ENCODE measurements at regions not wholly inside any gene's neighbourhood (a gene's known extent, or its start where the extent isn't known, plus 50 kb on each side); places are given as distances from the start of the nearest gene placed in this dataset.

- Mint-ChIP-seq H3K4me3 (no peak overlapping the region), H3K27me3 (ENCODE audit: low read depth) (peaks cover 1% of the 10 kb centered on the region), H3K27ac (no peak overlapping the region), H3K4me1 (no peaks in the 10 kb centered on the region), H3K9me3 (peaks cover 6% of the 10 kb centered on the region), H3K36me3 (peaks cover 5% of the 10 kb centered on the region)
- DNase-seq (ENCODE audit: low spot score in 2 of 2, unreplicated experiment in 2 of 2), result no peak
- no peak for TF ChIP-seq CTCF (IDR thresholded peaks at IDR 0.05; ENCODE audit: unreplicated experiment)
These were observed 405.1 kb downstream of the KCTD16 start for GRCh38 chr5:144575736-144576135.

GRCh38 chr5:144567421-144567780 lies 396.7 kb downstream of the KCTD16 start:
- H3K27ac Mint-ChIP-seq, result no peak overlapping the region
- peaks cover 46% of the 10 kb centered on the region for H3K9me3 Mint-ChIP-seq
- no peak for TF ChIP-seq CTCF (IDR thresholded peaks at IDR 0.05; ENCODE audit: unreplicated experiment)
- DNase-seq (ENCODE audit: low spot score in 2 of 2, unreplicated experiment in 2 of 2), result no peak
- H3K36me3 Mint-ChIP-seq, result peaks cover 11% of the 10 kb centered on the region
- no peak overlapping the region for H3K4me3 Mint-ChIP-seq
- H3K27me3 Mint-ChIP-seq (ENCODE audit: low read depth), result no peaks in the 10 kb centered on the region
- H3K4me1 Mint-ChIP-seq, result no peaks in the 10 kb centered on the region

GRCh38 chr5:144566747-144567420 lies 396.2 kb downstream of the KCTD16 start:
- no peak for DNase-seq (ENCODE audit: low spot score in 2 of 2, unreplicated experiment in 2 of 2)

GRCh38 chr5:144549580-144549979 lies 378.9 kb downstream of the KCTD16 start:
- TF ChIP-seq CTCF (IDR thresholded peaks at IDR 0.05; ENCODE audit: unreplicated experiment), result no peak
- no peak overlapping the region for H3K4me3 Mint-ChIP-seq
- H3K4me1 Mint-ChIP-seq, result no peaks in the 10 kb centered on the region
- H3K27me3 Mint-ChIP-seq (ENCODE audit: low read depth), result no peaks in the 10 kb centered on the region
- H3K27ac Mint-ChIP-seq, result no peak overlapping the region
- H3K36me3 Mint-ChIP-seq, result no peaks in the 10 kb centered on the region
- DNase-seq (ENCODE audit: low spot score in 2 of 2, unreplicated experiment in 2 of 2), result no peak
- peaks cover 14% of the 10 kb centered on the region for H3K9me3 Mint-ChIP-seq

More at GRCh38 chr5:144566747-144567420, 396.2 kb downstream of the KCTD16 start:
- H3K27me3 Mint-ChIP-seq (ENCODE audit: low read depth), result no peaks in the 10 kb centered on the region
- no peak overlapping the region for H3K4me3 Mint-ChIP-seq
- no peak overlapping the region for H3K27ac Mint-ChIP-seq
- TF ChIP-seq CTCF (IDR thresholded peaks at IDR 0.05; ENCODE audit: unreplicated experiment), result no peak
- peaks cover 10% of the 10 kb centered on the region for H3K36me3 Mint-ChIP-seq
- peaks cover 46% of the 10 kb centered on the region for H3K9me3 Mint-ChIP-seq
- no peaks in the 10 kb centered on the region for H3K4me1 Mint-ChIP-seq

- peaks cover 8% of the 10 kb centered on the region for H3K9me3 Mint-ChIP-seq
These were observed 378.3 kb downstream of the KCTD16 start for GRCh38 chr5:144548936-144549335.

More at GRCh38 chr5:144548936-144549335, 378.3 kb downstream of the KCTD16 start:
- DNase-seq (ENCODE audit: low spot score in 2 of 2, unreplicated experiment in 2 of 2), result no peak
- H3K36me3 Mint-ChIP-seq, result no peaks in the 10 kb centered on the region
- no peak overlapping the region for H3K4me3 Mint-ChIP-seq
- TF ChIP-seq CTCF (IDR thresholded peaks at IDR 0.05; ENCODE audit: unreplicated experiment), result no peak
- no peaks in the 10 kb centered on the region for H3K27me3 Mint-ChIP-seq (ENCODE audit: low read depth)
- H3K27ac Mint-ChIP-seq, result no peak overlapping the region
- no peaks in the 10 kb centered on the region for H3K4me1 Mint-ChIP-seq

All from mesothelial cell of epicardium (in vitro differentiated cells).